ENCODE measurements at regions not wholly inside any gene's neighbourhood (a gene's known extent, or its start where the extent isn't known, plus 50 kb on each side); places are given as distances from the start of the nearest gene placed in this dataset.
"Not testable (repeated sequence)": the region's sequence is repeated elsewhere in the genome, so short reads cannot be mapped to it uniquely, and the experiment has no call there.

- no peak for DNase-seq (ENCODE audit: low read depth)
Measured at GRCh38 chr11:15660496-15660895, 545.8 kb downstream of the INSC start.

- DNase-seq (ENCODE audit: low read depth) = no peak
Measured at GRCh38 chr11:15662285-15662684, 547.6 kb downstream of the INSC start.

GRCh38 chr11:15663777-15664218 lies 549.1 kb downstream of the INSC start:
- DNase-seq (ENCODE audit: low read depth) = no peak

GRCh38 chr11:15665368-15665871 lies 550.7 kb downstream of the INSC start:
- DNase-seq (ENCODE audit: low read depth) = no peak

- DNase-seq (ENCODE audit: low read depth) = no peak
Measured at GRCh38 chr11:15667127-15667725, 552.5 kb downstream of the INSC start.

- no peak for DNase-seq (ENCODE audit: low read depth)
Measured at GRCh38 chr11:15668718-15669117, 554.0 kb downstream of the INSC start.

GRCh38 chr11:15670520-15671070 lies 555.9 kb downstream of the INSC start:
- DNase-seq (ENCODE audit: low read depth) = no peak

- DNase-seq (ENCODE audit: low read depth) = no peak
Measured at GRCh38 chr11:15671216-15671615, 556.5 kb downstream of the INSC start.

- DNase-seq (ENCODE audit: low read depth) = no peak
Measured at GRCh38 chr11:15672825-15673224, 558.1 kb downstream of the INSC start.

- DNase-seq (ENCODE audit: low read depth) = no peak
Measured at GRCh38 chr11:15673408-15673831, 558.7 kb downstream of the INSC start.

GRCh38 chr11:15674756-15675155 lies 560.0 kb downstream of the INSC start:
- no peak for DNase-seq (ENCODE audit: low read depth)

- no peak for DNase-seq (ENCODE audit: low read depth)
Measured at GRCh38 chr11:15675683-15676082, 561.0 kb downstream of the INSC start.

GRCh38 chr11:15677181-15677580 lies 562.5 kb downstream of the INSC start:
- no peak for DNase-seq (ENCODE audit: low read depth)

GRCh38 chr11:15683528-15683927 lies 568.8 kb downstream of the INSC start:
- no peak for DNase-seq (ENCODE audit: low read depth)

- no peak for DNase-seq (ENCODE audit: low read depth)
Measured at GRCh38 chr11:15685306-15685705, 570.6 kb downstream of the INSC start.

GRCh38 chr11:15686259-15686658 lies 571.5 kb downstream of the INSC start:
- DNase-seq (ENCODE audit: low read depth) = not testable (repeated sequence)

- DNase-seq (ENCODE audit: low read depth) = no peak
Measured at GRCh38 chr11:15687342-15687741, 572.6 kb downstream of the INSC start.

GRCh38 chr11:15688351-15688792 lies 573.6 kb downstream of the INSC start:
- DNase-seq (ENCODE audit: low read depth) = no peak

- DNase-seq (ENCODE audit: low read depth) = no peak
Measured at GRCh38 chr11:15690320-15690719, 575.6 kb downstream of the INSC start.

GRCh38 chr11:15692739-15693138 lies 578.0 kb downstream of the INSC start:
- no peak for DNase-seq (ENCODE audit: low read depth)

GRCh38 chr11:15695096-15695721 lies 580.5 kb downstream of the INSC start:
- no peak for DNase-seq (ENCODE audit: low read depth)

- no peak for DNase-seq (ENCODE audit: low read depth)
Measured at GRCh38 chr11:15696069-15696468, 581.3 kb downstream of the INSC start.
